GM12892 (cell line): ENCODE measurements at regions not wholly inside any gene's neighbourhood (a gene's known extent, or its start where the extent isn't known, plus 50 kb on each side); places are given as distances from the start of the nearest gene placed in this dataset.

Source experiments
- DNase-seq: peaks from one replicate; pipeline ENCODE4 v3.0.0; 2011; ENCODE audit not compliant: insufficient read length
- FAIRE-seq: peaks from 2 replicates; lab custom pipeline; 2011; peaks lifted over from hg19 to GRCh38; lab: Jason Lieb, UNC
- POLR2A ChIP-seq: IDR thresholded peaks from 2 replicates; pipeline ENCODE4 v1.6.1; 2011; ENCODE audit warnings: low read depth, low read length, control low read depth
- POLR2AphosphoS5 ChIP-seq: IDR thresholded peaks from 2 replicates; pipeline ENCODE4 v1.6.1; 2011; ENCODE audit warnings: low read depth, low read length, control low read depth
- TAF1 ChIP-seq: IDR thresholded peaks from 2 replicates; pipeline ENCODE4 v1.6.1; 2011; ENCODE audit warnings: low read depth, mild to moderate bottlenecking, control low read depth, low read length, borderline replicate concordance

- FAIRE-seq (no peak), DNase-seq (no peak)
- TF ChIP-seq POLR2A (no peak), POLR2AphosphoS5 (no peak), TAF1 (no peak)
These were observed 234.9 kb downstream of the SOCS6 start for GRCh38 chr18:70523792-70524182.

GRCh38 chr18:70523035-70523791, 234.4 kb downstream of the SOCS6 start:
- no peak for FAIRE-seq
- no peak for TF ChIP-seq POLR2A
- TF ChIP-seq POLR2AphosphoS5: no peak
- TF ChIP-seq TAF1: no peak
- DNase-seq: no peak

GRCh38 chr18:70522183-70522680, 233.4 kb downstream of the SOCS6 start:
- TF ChIP-seq TAF1: no peak
- no peak for TF ChIP-seq POLR2AphosphoS5
- FAIRE-seq (no peak), DNase-seq (no peak)

- no peak for DNase-seq
- TF ChIP-seq POLR2A (no peak), POLR2AphosphoS5 (no peak), TAF1 (no peak)
- no peak for FAIRE-seq
These were observed 232.0 kb downstream of the SOCS6 start for GRCh38 chr18:70520867-70521266.

GRCh38 chr18:70513502-70514171, 224.8 kb downstream of the SOCS6 start:
- TF ChIP-seq TAF1 (no peak), POLR2A (no peak), POLR2AphosphoS5 (no peak)
- FAIRE-seq: no peak

GRCh38 chr18:70507970-70508369, 219.1 kb downstream of the SOCS6 start:
- FAIRE-seq (no peak), DNase-seq (no peak)
- TF ChIP-seq TAF1 (no peak), POLR2AphosphoS5 (no peak), POLR2A (no peak)

More at GRCh38 chr18:70513502-70514171, 224.8 kb downstream of the SOCS6 start:
- no peak for DNase-seq

GRCh38 chr18:70506511-70506910, 217.7 kb downstream of the SOCS6 start:
- no peak for TF ChIP-seq POLR2AphosphoS5
- TF ChIP-seq POLR2A: no peak
- no peak for TF ChIP-seq TAF1
- FAIRE-seq: no peak
- no peak for DNase-seq

- no peak for DNase-seq
- FAIRE-seq: no peak
- TF ChIP-seq POLR2AphosphoS5 (no peak), POLR2A (no peak), TAF1 (no peak)
These were observed 214.2 kb downstream of the SOCS6 start for GRCh38 chr18:70503060-70503459.

- TF ChIP-seq TAF1 (no peak), POLR2A (no peak), POLR2AphosphoS5 (no peak)
- FAIRE-seq (no peak), DNase-seq (no peak)
These were observed 212.5 kb downstream of the SOCS6 start for GRCh38 chr18:70501358-70501757.

- no peak for DNase-seq
- TF ChIP-seq TAF1 (no peak), POLR2A (no peak), POLR2AphosphoS5 (no peak)
- no peak for FAIRE-seq
These were observed 211.9 kb downstream of the SOCS6 start for GRCh38 chr18:70500748-70501147.

GRCh38 chr18:70499218-70499691, 210.4 kb downstream of the SOCS6 start:
- TF ChIP-seq TAF1: no peak
- peak; percentile 25; the same call in 1 of the 2 replicates for TF ChIP-seq POLR2A
- DNase-seq: peak; percentile 23
- FAIRE-seq: peak; percentile 82
